HepG2 (cell line): ENCODE measurements at regions not wholly inside any gene's neighbourhood (a gene's known extent, or its start where the extent isn't known, plus 50 kb on each side); places are given as distances from the start of the nearest gene placed in this dataset.

Experiments
- GABPA ChIP-seq, 2 experiments: IDR thresholded peaks; 2 replicates each; pipeline ENCODE4 v1.6.1; 2011 to 2016; ENCODE audit warnings: low read depth in 2 of 2, low read length in 1 of 2, missing biosample characterization in 1 of 2, missing genetic modification characterization in 1 of 2
- MXI1 ChIP-seq: IDR thresholded peaks from 3 replicates; pipeline ENCODE4 v1.6.1; 2012; ENCODE audit warnings: low read depth, low read length, inconsistent platforms, borderline replicate concordance
- ZNF253 ChIP-seq: sonication (generic); formaldehyde crosslinking; IDR thresholded peaks from 2 replicates; pipeline ENCODE4 v1.8.0; 2022; ENCODE audit warnings: mild to moderate bottlenecking, missing genetic modification reagents, borderline replicate concordance
- ZNF619 ChIP-seq: sonication (generic); formaldehyde crosslinking; IDR thresholded peaks from 2 replicates; pipeline ENCODE4 v1.4.0; 2020; ENCODE audit warnings: mild to moderate bottlenecking, missing genetic modification reagents
- ZNF709 ChIP-seq: sonication (generic); formaldehyde crosslinking; IDR thresholded peaks from 2 replicates; pipeline ENCODE4 v1.5.0; 2020; ENCODE audit warnings: mild to moderate bottlenecking, missing genetic modification reagents

- TF ChIP-seq ZNF253 (CRISPR knock-in tag) (no peak), GABPA (IDR thresholded peaks at IDR 0.05; ENCODE audit: low read depth, low read length) (no peak), GABPA (CRISPR knock-in tag; IDR thresholded peaks at IDR 0.05; ENCODE audit: low read depth) (no peak), MXI1 (no peak), ZNF709 (CRISPR knock-in tag) (no peak), ZNF619 (no peak)
Measured at GRCh38 chr2:136393514-136393913, 275.6 kb upstream of the CXCR4 start.
